ENCODE measurements at regions not wholly inside any gene's neighbourhood (a gene's known extent, or its start where the extent isn't known, plus 50 kb on each side); places are given as distances from the start of the nearest gene placed in this dataset.

DNA sequence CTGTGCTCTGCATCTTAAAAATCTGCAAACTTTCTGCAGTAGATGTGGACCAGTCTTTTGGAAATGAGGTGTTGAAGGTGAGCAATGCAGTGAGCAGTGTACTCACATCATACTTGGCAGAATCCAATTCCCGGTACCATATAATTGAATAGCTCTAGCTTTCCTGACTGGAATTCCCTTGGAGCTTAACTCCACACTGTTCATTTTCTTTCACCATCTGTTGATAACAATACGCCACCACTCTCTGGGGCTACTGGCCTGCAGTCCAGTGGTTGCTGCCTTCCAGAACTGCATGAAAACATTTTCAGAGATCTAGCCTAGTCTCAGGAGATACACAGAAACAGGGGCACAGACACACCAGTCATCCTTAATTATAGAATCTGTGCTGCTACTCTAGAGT lies 820.0 kb upstream of the NXPH2 start:
- Histone ChIP-seq H3K4me3 (ENCODE audit: low read depth in 1 of 3, low read length in 3 of 3) (no peak overlapping the region), H3K36me3 (ENCODE audit: control insufficient read depth in 4 of 4, insufficient read depth in 3 of 4, low read depth in 1 of 4, low read length in 3 of 4) (no peaks in the 10 kb centered on the region), H3K27me3 (ENCODE audit: control insufficient read depth in 4 of 4, insufficient read depth in 4 of 4, low read length in 3 of 4) (no peaks in the 10 kb centered on the region), H3K9ac (ENCODE audit: low read depth in 1 of 2, low read length in 2 of 2) (no peak overlapping the region), H3K4me1 (ENCODE audit: control insufficient read depth in 4 of 4, insufficient read depth in 4 of 4, low read length in 3 of 4) (no peaks in the 10 kb centered on the region), H3K9me3 (ENCODE audit: control insufficient read depth in 4 of 4, low read length in 3 of 4) (no peaks in the 10 kb centered on the region), H3K27ac (ENCODE audit: low read depth in 1 of 2, low read length in 2 of 2) (no peak overlapping the region)
- no peak for DNase-seq (ENCODE audit: low spot score)
- 78% methylated on average over 2 of the region's 2 CpGs for WGBS
- no peak for TF ChIP-seq NR2F2 (IDR thresholded peaks at IDR 0.05)
- TF ChIP-seq, protein P1, sequence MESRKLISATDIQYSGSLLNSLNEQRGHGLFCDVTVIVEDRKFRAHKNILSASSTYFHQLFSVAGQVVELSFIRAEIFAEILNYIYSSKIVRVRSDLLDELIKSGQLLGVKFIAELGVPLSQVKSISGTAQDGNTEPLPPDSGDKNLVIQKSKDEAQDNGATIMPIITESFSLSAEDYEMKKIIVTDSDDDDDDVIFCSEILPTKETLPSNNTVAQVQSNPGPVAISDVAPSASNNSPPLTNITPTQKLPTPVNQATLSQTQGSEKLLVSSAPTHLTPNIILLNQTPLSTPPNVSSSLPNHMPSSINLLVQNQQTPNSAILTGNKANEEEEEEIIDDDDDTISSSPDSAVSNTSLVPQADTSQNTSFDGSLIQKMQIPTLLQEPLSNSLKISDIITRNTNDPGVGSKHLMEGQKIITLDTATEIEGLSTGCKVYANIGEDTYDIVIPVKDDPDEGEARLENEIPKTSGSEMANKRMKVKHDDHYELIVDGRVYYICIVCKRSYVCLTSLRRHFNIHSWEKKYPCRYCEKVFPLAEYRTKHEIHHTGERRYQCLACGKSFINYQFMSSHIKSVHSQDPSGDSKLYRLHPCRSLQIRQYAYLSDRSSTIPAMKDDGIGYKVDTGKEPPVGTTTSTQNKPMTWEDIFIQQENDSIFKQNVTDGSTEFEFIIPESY (IDR thresholded peaks at IDR 0.05) = no peak
- TF ChIP-seq, protein P2, sequence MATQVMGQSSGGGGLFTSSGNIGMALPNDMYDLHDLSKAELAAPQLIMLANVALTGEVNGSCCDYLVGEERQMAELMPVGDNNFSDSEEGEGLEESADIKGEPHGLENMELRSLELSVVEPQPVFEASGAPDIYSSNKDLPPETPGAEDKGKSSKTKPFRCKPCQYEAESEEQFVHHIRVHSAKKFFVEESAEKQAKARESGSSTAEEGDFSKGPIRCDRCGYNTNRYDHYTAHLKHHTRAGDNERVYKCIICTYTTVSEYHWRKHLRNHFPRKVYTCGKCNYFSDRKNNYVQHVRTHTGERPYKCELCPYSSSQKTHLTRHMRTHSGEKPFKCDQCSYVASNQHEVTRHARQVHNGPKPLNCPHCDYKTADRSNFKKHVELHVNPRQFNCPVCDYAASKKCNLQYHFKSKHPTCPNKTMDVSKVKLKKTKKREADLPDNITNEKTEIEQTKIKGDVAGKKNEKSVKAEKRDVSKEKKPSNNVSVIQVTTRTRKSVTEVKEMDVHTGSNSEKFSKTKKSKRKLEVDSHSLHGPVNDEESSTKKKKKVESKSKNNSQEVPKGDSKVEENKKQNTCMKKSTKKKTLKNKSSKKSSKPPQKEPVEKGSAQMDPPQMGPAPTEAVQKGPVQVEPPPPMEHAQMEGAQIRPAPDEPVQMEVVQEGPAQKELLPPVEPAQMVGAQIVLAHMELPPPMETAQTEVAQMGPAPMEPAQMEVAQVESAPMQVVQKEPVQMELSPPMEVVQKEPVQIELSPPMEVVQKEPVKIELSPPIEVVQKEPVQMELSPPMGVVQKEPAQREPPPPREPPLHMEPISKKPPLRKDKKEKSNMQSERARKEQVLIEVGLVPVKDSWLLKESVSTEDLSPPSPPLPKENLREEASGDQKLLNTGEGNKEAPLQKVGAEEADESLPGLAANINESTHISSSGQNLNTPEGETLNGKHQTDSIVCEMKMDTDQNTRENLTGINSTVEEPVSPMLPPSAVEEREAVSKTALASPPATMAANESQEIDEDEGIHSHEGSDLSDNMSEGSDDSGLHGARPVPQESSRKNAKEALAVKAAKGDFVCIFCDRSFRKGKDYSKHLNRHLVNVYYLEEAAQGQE (IDR thresholded peaks at IDR 0.05) = no peak
- TF ChIP-seq HNF4A (conservative IDR thresholded peaks at IDR 0.05) = no peak
- no peak for TF ChIP-seq FOXA2 (IDR thresholded peaks at IDR 0.05)
- no peak for TF ChIP-seq EGR1 (IDR thresholded peaks at IDR 0.05; ENCODE audit: low read depth in 2 of 2)
- TF ChIP-seq HNF4G (IDR thresholded peaks at IDR 0.05) = no peak
- no peak for TF ChIP-seq YY1 (IDR thresholded peaks at IDR 0.05)
- TF ChIP-seq, protein P3, sequence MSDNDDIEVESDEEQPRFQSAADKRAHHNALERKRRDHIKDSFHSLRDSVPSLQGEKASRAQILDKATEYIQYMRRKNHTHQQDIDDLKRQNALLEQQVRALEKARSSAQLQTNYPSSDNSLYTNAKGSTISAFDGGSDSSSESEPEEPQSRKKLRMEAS (IDR thresholded peaks at IDR 0.05) = no peak
- no peak for TF ChIP-seq GABPA (IDR thresholded peaks at IDR 0.05 in 1 of 2, conservative IDR thresholded peaks at IDR 0.05 in 1 of 2)
- TF ChIP-seq, protein P4, sequence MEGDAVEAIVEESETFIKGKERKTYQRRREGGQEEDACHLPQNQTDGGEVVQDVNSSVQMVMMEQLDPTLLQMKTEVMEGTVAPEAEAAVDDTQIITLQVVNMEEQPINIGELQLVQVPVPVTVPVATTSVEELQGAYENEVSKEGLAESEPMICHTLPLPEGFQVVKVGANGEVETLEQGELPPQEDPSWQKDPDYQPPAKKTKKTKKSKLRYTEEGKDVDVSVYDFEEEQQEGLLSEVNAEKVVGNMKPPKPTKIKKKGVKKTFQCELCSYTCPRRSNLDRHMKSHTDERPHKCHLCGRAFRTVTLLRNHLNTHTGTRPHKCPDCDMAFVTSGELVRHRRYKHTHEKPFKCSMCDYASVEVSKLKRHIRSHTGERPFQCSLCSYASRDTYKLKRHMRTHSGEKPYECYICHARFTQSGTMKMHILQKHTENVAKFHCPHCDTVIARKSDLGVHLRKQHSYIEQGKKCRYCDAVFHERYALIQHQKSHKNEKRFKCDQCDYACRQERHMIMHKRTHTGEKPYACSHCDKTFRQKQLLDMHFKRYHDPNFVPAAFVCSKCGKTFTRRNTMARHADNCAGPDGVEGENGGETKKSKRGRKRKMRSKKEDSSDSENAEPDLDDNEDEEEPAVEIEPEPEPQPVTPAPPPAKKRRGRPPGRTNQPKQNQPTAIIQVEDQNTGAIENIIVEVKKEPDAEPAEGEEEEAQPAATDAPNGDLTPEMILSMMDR (IDR thresholded peaks at IDR 0.05; ENCODE audit: low read depth, low read length, missing input control) = no peak

DNA sequence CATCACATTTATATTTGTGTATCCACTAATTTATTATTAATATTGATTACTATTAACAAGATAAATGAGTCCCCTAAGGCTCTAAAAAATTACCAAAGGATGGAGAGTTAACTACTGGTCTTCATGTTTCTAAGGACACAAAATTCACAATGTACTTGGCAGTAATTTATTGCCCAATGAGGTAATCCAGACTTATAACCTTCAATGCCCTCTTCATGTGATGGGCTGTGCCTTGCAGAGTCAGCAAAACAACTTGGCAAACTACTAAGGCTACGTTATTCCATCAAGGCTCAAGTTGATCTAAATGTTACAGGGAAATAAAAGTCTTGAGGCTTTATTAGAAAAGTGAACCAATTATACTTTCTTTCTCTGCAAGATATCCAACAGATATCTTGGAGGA lies 804.9 kb upstream of the NXPH2 start:
- Histone ChIP-seq H3K36me3 (ENCODE audit: control insufficient read depth in 4 of 4, insufficient read depth in 3 of 4, low read depth in 1 of 4, low read length in 3 of 4) (no peaks in the 10 kb centered on the region), H3K27ac (ENCODE audit: low read depth in 1 of 2, low read length in 2 of 2) (no peak overlapping the region), H3K4me3 (ENCODE audit: low read depth in 1 of 3, low read length in 3 of 3) (no peak overlapping the region), H3K9me3 (ENCODE audit: control insufficient read depth in 4 of 4, low read length in 3 of 4) (no peaks in the 10 kb centered on the region), H3K9ac (ENCODE audit: low read depth in 1 of 2, low read length in 2 of 2) (no peak overlapping the region), H3K4me1 (ENCODE audit: control insufficient read depth in 4 of 4, insufficient read depth in 4 of 4, low read length in 3 of 4) (no peaks in the 10 kb centered on the region), H3K27me3 (ENCODE audit: control insufficient read depth in 4 of 4, insufficient read depth in 4 of 4, low read length in 3 of 4) (peaks cover 0 to 4% (median 0%) of the 10 kb centered on the region in 4 donors)
- DNase-seq (ENCODE audit: low spot score) = no peak
- TF ChIP-seq RAD21 (IDR thresholded peaks at IDR 0.05) (no peak), TAF1 (conservative IDR thresholded peaks at IDR 0.05) (no peak), HNF4A (conservative IDR thresholded peaks at IDR 0.05) (no peak), NR2F2 (IDR thresholded peaks at IDR 0.05) (no peak), JUND (IDR thresholded peaks at IDR 0.05) (no peak), HNF4G (IDR thresholded peaks at IDR 0.05) (no peak)
- TF ChIP-seq, protein P3 (IDR thresholded peaks at IDR 0.05) = no peak
- TF ChIP-seq, protein P2 (IDR thresholded peaks at IDR 0.05) = no peak
- WGBS = 60% methylated on average over 1 of the region's 1 CpG

Data from liver (tissue), 8 donors.